Neural cell (in vitro differentiated cells): ENCODE measurements at regions not wholly inside any gene's neighbourhood (a gene's known extent, or its start where the extent isn't known, plus 50 kb on each side); places are given as distances from the start of the nearest gene placed in this dataset.

ENCODE experiments used
- H2AFZ ChIP-seq: fragments of 200-600, 300-800 bp; sonication (generic), shearing (Covaris generic); 2 replicates; pipeline ENCODE4 v1.6.0; 2014; ENCODE audit warnings: low read depth, mild to moderate bottlenecking, antibody characterized with exemption, low read length, moderate library complexity
- H3F3A ChIP-seq: fragments of 200-600 bp; shearing (Covaris generic); 2 replicates; pipeline ENCODE4 v1.6.1; 2016; ENCODE audit warnings: mild to moderate bottlenecking, moderate library complexity, mixed read lengths, antibody characterized with exemption, low read length; ENCODE audit not compliant: insufficient read depth, poor library complexity, severe bottlenecking
- H3K27ac ChIP-seq: fragments of 200-600, 300-800 bp; sonication (generic), shearing (Covaris generic); 2 replicates; pipeline ENCODE4 v1.5.1; 2014; ENCODE audit warnings: mild to moderate bottlenecking, low read length, moderate library complexity
- H3K27me3 ChIP-seq: fragments of 300-800, 200-600 bp; sonication (generic), shearing (Covaris generic); 2 replicates; pipeline ENCODE4 v1.6.0; 2014; ENCODE audit warnings: mild to moderate bottlenecking, low read depth, low read length, moderate library complexity; ENCODE audit not compliant: insufficient read depth
- H3K36me3 ChIP-seq: fragments of 300-800, 200-600 bp; sonication (generic), shearing (Covaris generic); 2 replicates; pipeline ENCODE4 v1.5.1; 2014; ENCODE audit warnings: mild to moderate bottlenecking, antibody characterized with exemption, low read length, moderate library complexity; ENCODE audit not compliant: insufficient read depth
- H3K4me2 ChIP-seq: fragments of 300-800, 200-600 bp; sonication (generic), shearing (Covaris generic); 2 replicates; pipeline ENCODE4 v1.6.0; 2014; ENCODE audit warnings: mild to moderate bottlenecking, low read length
- H3K4me3 ChIP-seq: fragments of 300-800, 200-600 bp; sonication (generic), shearing (Covaris generic); 2 replicates; pipeline ENCODE4 v1.5.1; 2014; ENCODE audit warnings: mild to moderate bottlenecking, low read length, moderate library complexity
- H3K79me2 ChIP-seq: fragments of 200-600 bp; shearing (Covaris generic); replicated peaks from 2 replicates; pipeline ENCODE4 v1.6.0; 2014; ENCODE audit warnings: mild to moderate bottlenecking, low read length, moderate library complexity; ENCODE audit not compliant: insufficient read depth
- H3K9ac ChIP-seq: fragments of 300-800, 200-600 bp; sonication (generic), shearing (Covaris generic); 2 replicates; pipeline ENCODE4 v1.6.1; 2016; ENCODE audit warnings: mild to moderate bottlenecking, low read length, mixed read lengths
- H3K9me2 ChIP-seq: fragments of 200-600 bp; shearing (Covaris generic); 2 replicates; pipeline ENCODE4 v1.6.1; 2016; ENCODE audit warnings: mild to moderate bottlenecking, low read length, mixed read lengths; ENCODE audit not compliant: insufficient read depth
- H3K9me3 ChIP-seq: fragments of 200-600, 300-800 bp; sonication (generic), shearing (Covaris generic); 2 replicates; pipeline ENCODE4 v1.6.1; 2016; ENCODE audit warnings: mild to moderate bottlenecking, mixed run types, low read length, moderate library complexity, mixed read lengths
- H4K20me1 ChIP-seq: fragments of 200-600 bp; shearing (Covaris generic); 2 replicates; pipeline ENCODE4 v1.6.1; 2016; ENCODE audit warnings: mild to moderate bottlenecking, mixed run types; ENCODE audit not compliant: insufficient read depth
- CTCF ChIP-seq: fragments of 450-650 bp; IDR thresholded peaks from 2 replicates; pipeline ENCODE4 v1.5.1; 2014; ENCODE audit warnings: antibody characterized with exemption, mild to moderate bottlenecking, moderate library complexity; ENCODE audit not compliant: poor library complexity, severe bottlenecking
- EP300 ChIP-seq: fragments of 450-650 bp; conservative IDR thresholded peaks from 2 replicates; pipeline ENCODE4 v1.6.1; 2014; ENCODE audit warnings: antibody characterized with exemption, mild to moderate bottlenecking, moderate library complexity; ENCODE audit not compliant: poor library complexity, severe bottlenecking
- EZH2 ChIP-seq: fragments of 200-600, 300-800 bp; shearing (Covaris generic), sonication (generic); IDR thresholded peaks from 2 replicates; pipeline ENCODE4 v1.6.1; 2014; ENCODE audit warnings: antibody characterized with exemption, low read length, borderline replicate concordance, mild to moderate bottlenecking; ENCODE audit not compliant: insufficient read depth, poor library complexity, severe bottlenecking
- MXI1 ChIP-seq: fragments of 450-650 bp; conservative IDR thresholded peaks from 2 replicates; pipeline ENCODE4 v1.6.1; 2014; ENCODE audit warnings: antibody characterized with exemption, mild to moderate bottlenecking; ENCODE audit not compliant: poor library complexity, severe bottlenecking
- POLR2AphosphoS5 ChIP-seq: IDR thresholded peaks from 2 replicates; pipeline ENCODE4 v1.6.1; 2012
- RAD21 ChIP-seq: fragments of 450-650 bp; conservative IDR thresholded peaks from 2 replicates; pipeline ENCODE4 v1.6.1; 2014; ENCODE audit warnings: antibody characterized with exemption, mild to moderate bottlenecking, moderate library complexity
- REST ChIP-seq: IDR thresholded peaks from 2 replicates; pipeline ENCODE4 v1.6.1; 2012; ENCODE audit warnings: borderline replicate concordance
- SMC3 ChIP-seq: fragments of 450-650 bp; conservative IDR thresholded peaks from 2 replicates; pipeline ENCODE4 v1.6.1; 2014; ENCODE audit warnings: antibody characterized with exemption, mild to moderate bottlenecking, moderate library complexity; ENCODE audit not compliant: poor library complexity
- TAF1 ChIP-seq: IDR thresholded peaks from 2 replicates; pipeline ENCODE4 v1.6.1; 2012; ENCODE audit warnings: low read depth

- H2AFZ ChIP-seq, result no peak overlapping the region
- peaks cover 3% of the 10 kb centered on the region for H3K9me3 ChIP-seq
- TF ChIP-seq EZH2, result no peak
- TF ChIP-seq TAF1, result no peak
- TF ChIP-seq CTCF, result no peak
- no peak for TF ChIP-seq REST
- TF ChIP-seq MXI1, result no peak
- no peak for TF ChIP-seq SMC3
- no peak for TF ChIP-seq RAD21
- H3F3A ChIP-seq, result no peaks in the 10 kb centered on the region
- H3K9ac ChIP-seq, result no peak overlapping the region
- no peak overlapping the region for H3K4me3 ChIP-seq
- no peaks in the 10 kb centered on the region for H3K36me3 ChIP-seq
- no peak overlapping the region for H3K4me2 ChIP-seq
- H3K9me2 ChIP-seq, result no peaks in the 10 kb centered on the region
- no peaks in the 10 kb centered on the region for H3K27me3 ChIP-seq
- no peaks in the 10 kb centered on the region for H4K20me1 ChIP-seq
- no peaks in the 10 kb centered on the region for H3K79me2 ChIP-seq
- H3K27ac ChIP-seq, result no peak overlapping the region
Observed at GRCh38 chr2:185456517-185456916, 282.1 kb upstream of the FSIP2 start.

- TF ChIP-seq RAD21, result no peak
- TF ChIP-seq CTCF, result no peak
- TF ChIP-seq EP300, result no peak
- no peak for TF ChIP-seq POLR2AphosphoS5
- TF ChIP-seq TAF1, result no peak
- TF ChIP-seq SMC3, result no peak
- TF ChIP-seq REST, result no peak
- TF ChIP-seq EZH2, result no peak
- no peak for TF ChIP-seq MXI1
- Histone ChIP-seq H3K4me2 (no peak overlapping the region), H3K4me3 (no peak overlapping the region), H3K27me3 (no peaks in the 10 kb centered on the region), H3F3A (no peaks in the 10 kb centered on the region), H3K27ac (no peak overlapping the region), H4K20me1 (no peaks in the 10 kb centered on the region), H2AFZ (no peak overlapping the region), H3K79me2 (no peaks in the 10 kb centered on the region), H3K9ac (no peak overlapping the region), H3K9me3 (no peaks in the 10 kb centered on the region), H3K9me2 (no peaks in the 10 kb centered on the region), H3K36me3 (no peaks in the 10 kb centered on the region)
Observed at GRCh38 chr2:185463481-185463880, 275.1 kb upstream of the FSIP2 start.
